ENCODE measurements at regions not wholly inside any gene's neighbourhood (a gene's known extent, or its start where the extent isn't known, plus 50 kb on each side); places are given as distances from the start of the nearest gene placed in this dataset.
"Not testable (repeated sequence)": the region's sequence is repeated elsewhere in the genome, so short reads cannot be mapped to it uniquely, and the experiment has no call there.

GRCh38 chr13:110811008-110811720 lies 97.7 kb downstream of the ING1 start:
- no peak for DNase-seq

- no peak for DNase-seq
Measured at GRCh38 chr13:110811771-110812120, 98.2 kb downstream of the ING1 start.

GRCh38 chr13:110812121-110812868 lies 98.8 kb downstream of the ING1 start:
- no peak for DNase-seq

GRCh38 chr13:110812869-110813645 lies 99.6 kb downstream of the ING1 start:
- no peak for DNase-seq

- DNase-seq, result no peak
Measured at GRCh38 chr13:110813646-110814624, 100.4 kb downstream of the ING1 start.

GRCh38 chr13:110815471-110816204 lies 99.2 kb downstream of the ANKRD10 start:
- DNase-seq, result no peak

- no peak for DNase-seq
Measured at GRCh38 chr13:110816500-110816899, 98.4 kb downstream of the ANKRD10 start.

- no peak for DNase-seq
Measured at GRCh38 chr13:110817143-110817542, 97.7 kb downstream of the ANKRD10 start.

GRCh38 chr13:110818747-110819146 lies 96.1 kb downstream of the ANKRD10 start:
- DNase-seq, result no peak

- peak; percentile 57 for DNase-seq
Measured at GRCh38 chr13:110819203-110820014, 95.5 kb downstream of the ANKRD10 start.

- DNase-seq, result no peak
Measured at GRCh38 chr13:110820322-110820721, 94.5 kb downstream of the ANKRD10 start.

GRCh38 chr13:110821837-110822668 lies 92.8 kb downstream of the ANKRD10 start:
- not testable (repeated sequence) for DNase-seq

GRCh38 chr13:110822669-110822945 lies 92.3 kb downstream of the ANKRD10 start:
- no peak for DNase-seq

GRCh38 chr13:110824702-110825300 lies 90.1 kb downstream of the ANKRD10 start:
- no peak for DNase-seq

GRCh38 chr13:110825516-110825915 lies 89.4 kb downstream of the ANKRD10 start:
- DNase-seq, result no peak

- DNase-seq, result no peak
Measured at GRCh38 chr13:110826101-110826500, 88.8 kb downstream of the ANKRD10 start.

GRCh38 chr13:110826861-110827672 lies 87.8 kb downstream of the ANKRD10 start:
- DNase-seq, result no peak

All from NK-92 treated with Interleukin-12 subunit alpha and Interleukin-12 subunit beta, amount 100 ng/mL, for 24 hours (cell line).